Heart left ventricle (tissue), 13 donors: ENCODE measurements at regions not wholly inside any gene's neighbourhood (a gene's known extent, or its start where the extent isn't known, plus 50 kb on each side); places are given as distances from the start of the nearest gene placed in this dataset.

ENCODE experiments used
- POLR2A ChIP-seq, 2 donors: fragments of 450-650 bp; IDR thresholded peaks; one replicate each; pipeline ENCODE4 v1.6.1; 2017; ENCODE audit warnings: antibody characterized with exemption in 2 of 2, mild to moderate bottlenecking in 2 of 2, moderate library complexity in 2 of 2
- TF ChIP-seq, protein P1 (sequence below), 12 donors: fragments of 200-600 bp; sonication (generic) in 4 of 12; IDR thresholded peaks; one replicate each; pipeline versions ENCODE4 v1.5.0 to v1.8.0; 2018 to 2022; ENCODE audit warnings: antibody characterized with exemption in 12 of 12, mild to moderate bottlenecking in 5 of 12
- donor health status: ischemic (EF 13 %, LVEDD 7.1; RV severe dilation, severe dysfunction).
- donor health status: DM: no; HTN: yes; CAD: no.
- donor health status: DM: no; HTN: no; CAD: no.
- donor health status: ischemic (EF 25% LVEDD 6.9; RV normal size, moderate dysfunction).
- donor health status: ischemic (EF 25% LVEDD 5.7; RV mildly dilated, moderate dysfunction).
- donor health status: ischemic (EF 35%, LVEDD 5.7; RV mildly dilated, moderate dysfunction).
- donor health status: nonischemic (EF 11% LVEDD 7.7; RV severe dilation, severe dysfunction).
- donor health status: DM: yes; HTN: yes; CAD: no.
- donor health status: PGD.
- donor health status: ischemic (EF 29% LVEDD 5.4; RV normal size, mild dysfunction).
- donor health status: nonischemic (EF 23%, LVEDD 6.1; RV moderate dilation, normal function).

GRCh38 chr1:30652152-30652841 is 71.1 kb downstream of the MATN1 start:
- no peak for TF ChIP-seq POLR2A (IDR thresholded peaks at IDR 0.05)
- TF ChIP-seq, protein P1, sequence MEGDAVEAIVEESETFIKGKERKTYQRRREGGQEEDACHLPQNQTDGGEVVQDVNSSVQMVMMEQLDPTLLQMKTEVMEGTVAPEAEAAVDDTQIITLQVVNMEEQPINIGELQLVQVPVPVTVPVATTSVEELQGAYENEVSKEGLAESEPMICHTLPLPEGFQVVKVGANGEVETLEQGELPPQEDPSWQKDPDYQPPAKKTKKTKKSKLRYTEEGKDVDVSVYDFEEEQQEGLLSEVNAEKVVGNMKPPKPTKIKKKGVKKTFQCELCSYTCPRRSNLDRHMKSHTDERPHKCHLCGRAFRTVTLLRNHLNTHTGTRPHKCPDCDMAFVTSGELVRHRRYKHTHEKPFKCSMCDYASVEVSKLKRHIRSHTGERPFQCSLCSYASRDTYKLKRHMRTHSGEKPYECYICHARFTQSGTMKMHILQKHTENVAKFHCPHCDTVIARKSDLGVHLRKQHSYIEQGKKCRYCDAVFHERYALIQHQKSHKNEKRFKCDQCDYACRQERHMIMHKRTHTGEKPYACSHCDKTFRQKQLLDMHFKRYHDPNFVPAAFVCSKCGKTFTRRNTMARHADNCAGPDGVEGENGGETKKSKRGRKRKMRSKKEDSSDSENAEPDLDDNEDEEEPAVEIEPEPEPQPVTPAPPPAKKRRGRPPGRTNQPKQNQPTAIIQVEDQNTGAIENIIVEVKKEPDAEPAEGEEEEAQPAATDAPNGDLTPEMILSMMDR (IDR thresholded peaks at IDR 0.05) = no peak
